Stimulated activated naive CD8-positive, alpha-beta T cell treated with anti-CD3 and anti-CD28 coated beads, Interleukin-15, amount 100 ng/mL, for 72 hours (primary cell): ENCODE measurements at regions not wholly inside any gene's neighbourhood (a gene's known extent, or its start where the extent isn't known, plus 50 kb on each side); places are given as distances from the start of the nearest gene placed in this dataset.

ENCODE experiments used
- ATAC-seq: fragments of 150-1000 bp; cut with Tn5 transposase; 2 replicates; pipeline ENCODE4 v1.10.0; 2021; ENCODE audit warnings: mild to moderate bottlenecking, moderate library complexity
- DNase-seq, 2 donors: peaks; one replicate each; pipeline ENCODE4 v3.0.0; 2021 to 2022
- H3K27ac Mint-ChIP-seq, 2 donors: one replicate each; pipeline ENCODE4 v1.8.0; 2022; ENCODE audit warnings: mild to moderate bottlenecking in 2 of 2, mixed read lengths in 2 of 2, moderate library complexity in 2 of 2
- H3K27me3 Mint-ChIP-seq: one replicate; pipeline ENCODE4 v1.8.0; 2022; ENCODE audit warnings: mixed read lengths
- H3K4me1 Mint-ChIP-seq: one replicate; pipeline ENCODE4 v1.8.0; 2022; ENCODE audit warnings: mild to moderate bottlenecking, mixed read lengths
- H3K4me3 Mint-ChIP-seq, 2 donors: one replicate each; pipeline ENCODE4 v1.8.0; 2022; ENCODE audit warnings: mild to moderate bottlenecking in 2 of 2, mixed read lengths in 2 of 2, moderate library complexity in 1 of 2
- H3K9me3 Mint-ChIP-seq, 2 donors: one replicate each; pipeline ENCODE4 v1.8.0; 2022; ENCODE audit warnings: mixed read lengths in 2 of 2

- Mint-ChIP-seq H3K27ac (no peak overlapping the region), H3K27me3 (no peaks in the 10 kb centered on the region), H3K4me1 (no peaks in the 10 kb centered on the region), H3K4me3 (no peak overlapping the region), H3K9me3 (peaks cover 4 to 6% of the 10 kb centered on the region in 2 donors)
- no peak for ATAC-seq
- no peak for DNase-seq
Observed at GRCh38 chr4:157787618-157788017, 385.2 kb downstream of the GASK1B start.

GRCh38 chr4:157781361-157781760 lies 391.5 kb downstream of the GASK1B start:
- Mint-ChIP-seq H3K4me3 (no peak overlapping the region), H3K4me1 (no peaks in the 10 kb centered on the region), H3K9me3 (peaks cover 8 to 14% of the 10 kb centered on the region in 2 donors), H3K27ac (no peak overlapping the region), H3K27me3 (no peaks in the 10 kb centered on the region)
- no peak for ATAC-seq
- no peak for DNase-seq

GRCh38 chr4:157779081-157779480 lies 393.7 kb downstream of the GASK1B start:
- Mint-ChIP-seq H3K4me1 (no peaks in the 10 kb centered on the region), H3K27ac (no peak overlapping the region), H3K27me3 (no peaks in the 10 kb centered on the region), H3K9me3 (peaks cover 5 to 9% of the 10 kb centered on the region in 2 donors), H3K4me3 (no peak overlapping the region)
- no peak for DNase-seq
- ATAC-seq: no peak

- H3K27ac Mint-ChIP-seq: no peak overlapping the region
- no peak for ATAC-seq
Observed at GRCh38 chr4:157776930-157777528, 395.8 kb downstream of the GASK1B start.

GRCh38 chr4:157775971-157776370 lies 396.9 kb downstream of the GASK1B start:
- Mint-ChIP-seq H3K4me3 (no peak overlapping the region), H3K4me1 (no peaks in the 10 kb centered on the region), H3K27me3 (no peaks in the 10 kb centered on the region), H3K9me3 (peaks cover 0 to 8% of the 10 kb centered on the region in 2 donors), H3K27ac (no peak overlapping the region)
- DNase-seq (no peak), ATAC-seq (no peak)

More at GRCh38 chr4:157776930-157777528, 395.8 kb downstream of the GASK1B start:
- no peaks in the 10 kb centered on the region for H3K27me3 Mint-ChIP-seq
- H3K4me3 Mint-ChIP-seq: no peak overlapping the region
- peaks cover 6 to 8% of the 10 kb centered on the region in 2 donors for H3K9me3 Mint-ChIP-seq
- no peaks in the 10 kb centered on the region for H3K4me1 Mint-ChIP-seq
- no peak for DNase-seq

GRCh38 chr4:157772907-157773306 lies 399.9 kb downstream of the GASK1B start:
- no peaks in the 10 kb centered on the region for H3K4me1 Mint-ChIP-seq
- H3K27ac Mint-ChIP-seq: no peak overlapping the region
- H3K27me3 Mint-ChIP-seq: no peaks in the 10 kb centered on the region
- ATAC-seq (no peak), DNase-seq (no peak)
- H3K9me3 Mint-ChIP-seq: peaks cover 0 to 4% of the 10 kb centered on the region in 2 donors
- no peak overlapping the region for H3K4me3 Mint-ChIP-seq

GRCh38 chr4:157768419-157768818 lies 404.4 kb downstream of the GASK1B start:
- ATAC-seq (no peak), DNase-seq (no peak)
- H3K9me3 Mint-ChIP-seq: no peaks in the 10 kb centered on the region
- no peak overlapping the region for H3K4me3 Mint-ChIP-seq
- H3K27ac Mint-ChIP-seq: no peak overlapping the region
- no peaks in the 10 kb centered on the region for H3K27me3 Mint-ChIP-seq
- no peaks in the 10 kb centered on the region for H3K4me1 Mint-ChIP-seq

GRCh38 chr4:157763490-157763889 lies 409.3 kb downstream of the GASK1B start:
- no peak for DNase-seq
- Mint-ChIP-seq H3K27ac (no peak overlapping the region), H3K4me3 (no peak overlapping the region), H3K4me1 (no peaks in the 10 kb centered on the region), H3K27me3 (no peaks in the 10 kb centered on the region), H3K9me3 (peaks cover 7 to 8% of the 10 kb centered on the region in 2 donors)
- ATAC-seq: no peak

DNA sequence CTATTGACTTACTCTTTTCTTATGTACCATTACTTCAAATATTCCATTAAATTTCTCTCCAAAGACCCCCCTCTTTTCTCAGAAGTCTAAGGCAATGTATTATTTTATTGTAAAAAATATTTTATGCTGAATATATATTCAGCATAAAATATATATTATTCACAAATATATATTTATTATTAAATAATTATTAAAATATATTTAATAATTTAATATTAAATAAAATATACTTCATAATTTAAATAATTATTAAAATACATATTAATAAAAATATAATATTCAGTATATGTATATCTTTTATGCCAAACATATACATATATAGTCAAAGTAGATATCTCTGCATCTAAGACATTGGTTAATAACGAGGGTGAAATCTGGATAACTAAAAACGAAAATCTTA lies 418.4 kb downstream of the GASK1B start:
- Mint-ChIP-seq H3K27ac (no peak overlapping the region), H3K27me3 (no peaks in the 10 kb centered on the region), H3K9me3 (peaks cover 4 to 17% of the 10 kb centered on the region in 2 donors), H3K4me3 (no peak overlapping the region), H3K4me1 (no peaks in the 10 kb centered on the region)
- no peak for DNase-seq
- no peak for ATAC-seq

DNA sequence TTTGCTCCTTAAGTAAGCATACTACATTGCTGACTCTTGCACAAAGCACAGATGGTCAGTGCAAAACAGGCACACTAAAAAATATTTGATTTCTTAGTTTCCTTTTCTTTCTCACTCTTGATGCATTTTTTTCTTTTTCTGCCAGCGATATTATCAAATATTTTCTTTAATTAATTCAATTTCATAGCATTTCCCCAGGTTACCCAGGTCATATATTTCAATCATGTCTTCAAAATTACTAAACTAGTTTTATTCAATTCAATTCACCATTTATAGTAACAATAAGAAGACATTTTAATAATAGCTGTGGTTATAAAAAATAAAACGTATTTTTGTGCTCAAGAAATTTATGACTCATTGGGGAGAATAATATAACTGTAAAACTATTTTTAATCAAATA lies 421.2 kb downstream of the GASK1B start:
- DNase-seq (no peak), ATAC-seq (no peak)
- Mint-ChIP-seq H3K4me1 (no peaks in the 10 kb centered on the region), H3K4me3 (no peak overlapping the region), H3K27ac (no peak overlapping the region), H3K27me3 (no peaks in the 10 kb centered on the region), H3K9me3 (peaks cover 5 to 10% of the 10 kb centered on the region in 2 donors)

DNA sequence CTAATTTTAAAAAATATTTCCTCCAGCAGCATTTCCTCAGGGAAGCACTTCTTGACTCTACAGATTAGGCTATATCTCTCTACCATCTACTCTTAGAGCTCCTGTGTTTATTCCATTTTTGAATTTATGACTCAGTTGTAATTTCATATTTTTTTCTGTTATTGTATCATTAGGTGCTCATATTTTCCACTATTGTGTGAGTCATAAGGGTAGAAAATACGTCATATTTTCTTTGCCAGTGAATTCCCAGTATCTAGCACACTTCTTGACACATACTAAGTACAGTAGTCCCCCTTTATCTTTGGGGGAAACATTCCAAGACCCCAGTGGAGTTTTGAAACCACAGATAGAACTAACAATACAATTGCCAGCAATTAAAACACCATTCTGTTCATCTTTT lies 431.2 kb downstream of the GASK1B start:
- Mint-ChIP-seq H3K4me3 (no peak overlapping the region), H3K27ac (no peak overlapping the region), H3K9me3 (peaks cover 0 to 2% of the 10 kb centered on the region in 2 donors), H3K27me3 (no peaks in the 10 kb centered on the region), H3K4me1 (no peaks in the 10 kb centered on the region)
- no peak for ATAC-seq
- no peak for DNase-seq

DNA sequence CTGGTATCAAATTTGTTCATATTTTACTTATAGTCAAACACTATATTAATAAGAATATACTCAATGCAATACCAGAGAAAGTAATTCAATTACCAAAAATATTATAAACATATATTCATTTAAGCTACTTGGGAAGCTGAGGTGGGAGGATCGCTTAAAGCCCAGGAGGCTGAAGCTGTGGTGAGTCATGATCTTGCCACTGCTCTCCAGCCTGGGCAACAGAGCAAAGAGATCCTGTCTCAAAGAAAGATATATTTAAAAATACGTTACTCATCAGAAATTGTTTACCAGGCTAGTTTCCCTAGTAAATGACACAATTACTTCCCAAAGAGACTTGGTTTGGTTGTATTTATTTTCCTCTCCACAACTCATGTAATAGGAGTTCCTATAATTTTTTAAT lies 433.6 kb downstream of the GASK1B start:
- H3K27me3 Mint-ChIP-seq: no peaks in the 10 kb centered on the region

GRCh38 chr4:157728215-157728614 lies 444.6 kb downstream of the GASK1B start:
- Mint-ChIP-seq H3K4me3 (no peak overlapping the region), H3K27ac (no peak overlapping the region)
- no peak for ATAC-seq

More for the DNA sequence above, 433.6 kb downstream of the GASK1B start:
- ATAC-seq: no peak
- no peak for DNase-seq
- H3K27ac Mint-ChIP-seq: no peak overlapping the region
- no peaks in the 10 kb centered on the region for H3K4me1 Mint-ChIP-seq
- H3K9me3 Mint-ChIP-seq: peaks cover 0 to 5% of the 10 kb centered on the region in 2 donors
- no peak overlapping the region for H3K4me3 Mint-ChIP-seq

DNA sequence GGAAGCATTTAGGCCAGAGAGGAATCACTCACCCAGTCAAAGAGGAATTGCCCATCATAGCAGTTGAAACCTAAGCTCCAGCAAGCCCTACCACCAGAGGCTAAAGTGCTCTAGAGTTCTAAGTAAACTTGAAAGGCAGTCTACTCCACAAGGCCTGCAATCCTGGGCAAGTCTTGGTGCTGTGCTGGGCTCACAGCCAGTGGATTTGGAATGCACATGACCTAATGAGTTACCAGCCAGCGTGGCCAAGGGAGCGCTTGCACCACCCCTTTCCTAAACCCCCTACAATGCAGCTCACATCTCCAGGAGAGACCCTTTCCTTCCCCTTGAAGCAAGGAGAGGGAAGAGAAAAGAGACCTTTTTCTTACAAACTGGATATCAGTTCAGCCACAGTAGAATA lies 445.7 kb downstream of the GASK1B start:
- H3K27me3 Mint-ChIP-seq: no peaks in the 10 kb centered on the region
- ATAC-seq (no peak), DNase-seq (no peak)
- no peaks in the 10 kb centered on the region for H3K4me1 Mint-ChIP-seq
- no peak overlapping the region for H3K4me3 Mint-ChIP-seq
- no peak overlapping the region for H3K27ac Mint-ChIP-seq
- peaks cover 18 to 27% of the 10 kb centered on the region in 2 donors for H3K9me3 Mint-ChIP-seq

More at GRCh38 chr4:157728215-157728614, 444.6 kb downstream of the GASK1B start:
- peaks cover 18 to 22% of the 10 kb centered on the region in 2 donors for H3K9me3 Mint-ChIP-seq
- H3K4me1 Mint-ChIP-seq: no peaks in the 10 kb centered on the region
- no peak for DNase-seq
- no peaks in the 10 kb centered on the region for H3K27me3 Mint-ChIP-seq

- no peak overlapping the region for H3K4me3 Mint-ChIP-seq
- ATAC-seq (no peak), DNase-seq (no peak)
- H3K4me1 Mint-ChIP-seq: no peaks in the 10 kb centered on the region
- H3K27ac Mint-ChIP-seq: no peak overlapping the region
- H3K27me3 Mint-ChIP-seq: no peaks in the 10 kb centered on the region
- H3K9me3 Mint-ChIP-seq: peaks cover 17 to 23% of the 10 kb centered on the region in 2 donors
Observed at GRCh38 chr4:157722146-157722545, 450.7 kb downstream of the GASK1B start.

DNA sequence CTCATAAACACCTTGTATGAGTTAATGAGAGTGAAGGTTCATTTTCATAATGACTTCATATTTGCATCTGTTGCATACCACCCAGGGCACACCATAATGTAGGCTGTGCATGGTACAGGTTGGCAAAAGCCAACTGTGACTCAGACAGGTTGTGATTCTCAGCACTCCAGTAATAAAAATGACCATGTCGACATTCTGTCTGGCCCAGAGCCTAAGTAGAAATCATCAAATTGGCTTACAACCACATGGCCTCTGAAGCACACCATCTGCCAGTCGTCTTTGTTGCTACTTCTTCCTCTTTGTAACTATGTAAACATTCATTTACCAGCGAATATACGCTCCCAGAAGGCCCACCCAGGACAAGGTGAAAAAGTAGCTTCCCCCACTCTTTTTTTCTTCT lies 459.5 kb downstream of the GASK1B start:
- ATAC-seq (no peak), DNase-seq (no peak)
- no peaks in the 10 kb centered on the region for H3K27me3 Mint-ChIP-seq
- H3K4me3 Mint-ChIP-seq: no peak overlapping the region
- no peaks in the 10 kb centered on the region for H3K4me1 Mint-ChIP-seq
- no peak overlapping the region for H3K27ac Mint-ChIP-seq
- H3K9me3 Mint-ChIP-seq: no peaks in the 10 kb centered on the region

DNA sequence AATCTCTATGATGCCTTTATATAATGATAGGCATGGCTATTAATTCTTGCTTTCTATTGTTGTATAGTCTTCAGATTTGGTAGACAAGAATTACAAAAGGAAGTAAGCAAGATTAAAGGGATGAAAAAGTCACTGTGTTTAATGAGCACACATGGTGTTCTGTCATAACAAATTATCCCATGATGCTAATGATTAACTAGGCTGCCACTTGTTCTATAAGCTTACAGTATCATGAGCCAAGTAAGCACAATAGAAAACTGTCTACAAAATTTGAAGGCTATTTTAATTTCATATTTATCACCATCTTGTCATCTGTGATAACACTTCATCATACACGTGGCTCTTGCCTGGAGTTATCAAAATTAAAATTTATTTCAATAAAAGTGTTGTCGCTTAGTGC lies 466.7 kb downstream of the GASK1B start:
- H3K4me3 Mint-ChIP-seq: no peak overlapping the region
- DNase-seq: no peak
- no peaks in the 10 kb centered on the region for H3K4me1 Mint-ChIP-seq
- no peaks in the 10 kb centered on the region for H3K27me3 Mint-ChIP-seq
- no peak for ATAC-seq
- H3K9me3 Mint-ChIP-seq: no peaks in the 10 kb centered on the region
- H3K27ac Mint-ChIP-seq: no peak overlapping the region
